ENCODE measurements at regions not wholly inside any gene's neighbourhood (a gene's known extent, or its start where the extent isn't known, plus 50 kb on each side); places are given as distances from the start of the nearest gene placed in this dataset.

DNA sequence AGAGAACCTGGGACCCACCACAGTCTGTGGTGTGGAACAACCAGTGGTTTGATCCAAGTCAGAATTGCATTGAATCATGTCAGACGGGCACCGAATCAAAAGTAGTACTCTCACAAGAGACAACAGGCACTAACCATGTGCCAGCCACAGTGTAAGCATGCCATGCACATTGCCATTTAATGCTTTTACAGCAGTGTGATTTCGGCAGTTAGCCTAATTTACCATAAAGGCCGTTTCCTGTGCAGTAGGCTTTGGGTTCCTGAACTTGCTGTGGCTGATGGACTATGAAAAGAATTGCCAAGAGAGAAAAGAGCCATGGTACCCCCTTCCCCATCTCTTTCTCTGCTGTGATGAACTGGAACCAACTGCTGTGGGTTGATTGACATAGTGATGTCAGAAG lies 540.6 kb downstream of the EBF1 start:
- no peak for DNase-seq

GRCh38 chr5:158553962-158554336 lies 545.8 kb downstream of the EBF1 start:
- DNase-seq = no peak

GRCh38 chr5:158553195-158553961 lies 546.3 kb downstream of the EBF1 start:
- no peak for DNase-seq

DNA sequence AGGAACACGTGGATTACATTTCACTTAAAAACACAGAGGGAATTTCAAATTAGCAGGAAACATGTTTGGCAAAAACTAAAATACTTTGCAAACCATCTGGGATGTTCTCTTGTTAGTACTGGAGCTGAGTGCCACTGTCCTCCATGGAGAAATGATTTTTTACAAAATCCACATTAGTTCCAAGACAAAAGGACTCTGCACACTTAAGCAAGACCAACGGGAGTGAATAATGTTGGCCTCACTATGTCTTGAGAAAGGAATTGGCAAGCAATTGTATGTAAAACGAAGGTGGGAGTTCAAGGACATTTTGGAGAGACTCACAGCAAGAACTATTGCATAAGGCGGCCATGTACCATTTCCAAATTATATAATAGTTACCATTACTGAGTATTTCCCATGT lies 547.5 kb downstream of the EBF1 start:
- DNase-seq = no peak

DNA sequence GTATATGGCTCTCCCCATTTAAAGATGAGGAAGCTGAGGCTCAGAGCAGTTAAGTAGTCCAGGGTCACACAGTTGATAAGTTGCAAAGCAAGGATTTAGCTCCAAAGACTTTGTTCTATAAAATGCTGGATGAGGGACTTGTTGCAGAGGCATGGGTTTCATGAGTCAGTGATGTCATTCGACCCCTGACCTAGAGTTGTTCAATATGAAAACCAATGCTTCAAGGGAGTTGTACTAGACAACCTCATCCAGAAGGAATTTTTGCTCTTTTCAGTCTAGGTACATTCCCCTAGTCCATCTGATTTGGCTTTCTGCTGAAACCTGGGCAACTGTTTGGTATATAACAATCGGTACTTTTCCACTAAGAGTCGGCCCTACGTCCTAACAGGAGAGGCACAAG lies 550.4 kb downstream of the EBF1 start:
- no peak for DNase-seq

- DNase-seq = no peak
Measured at GRCh38 chr5:158546748-158547147, 553.0 kb downstream of the EBF1 start.

GRCh38 chr5:158545949-158546530 lies 553.7 kb downstream of the EBF1 start:
- no peak for DNase-seq

DNA sequence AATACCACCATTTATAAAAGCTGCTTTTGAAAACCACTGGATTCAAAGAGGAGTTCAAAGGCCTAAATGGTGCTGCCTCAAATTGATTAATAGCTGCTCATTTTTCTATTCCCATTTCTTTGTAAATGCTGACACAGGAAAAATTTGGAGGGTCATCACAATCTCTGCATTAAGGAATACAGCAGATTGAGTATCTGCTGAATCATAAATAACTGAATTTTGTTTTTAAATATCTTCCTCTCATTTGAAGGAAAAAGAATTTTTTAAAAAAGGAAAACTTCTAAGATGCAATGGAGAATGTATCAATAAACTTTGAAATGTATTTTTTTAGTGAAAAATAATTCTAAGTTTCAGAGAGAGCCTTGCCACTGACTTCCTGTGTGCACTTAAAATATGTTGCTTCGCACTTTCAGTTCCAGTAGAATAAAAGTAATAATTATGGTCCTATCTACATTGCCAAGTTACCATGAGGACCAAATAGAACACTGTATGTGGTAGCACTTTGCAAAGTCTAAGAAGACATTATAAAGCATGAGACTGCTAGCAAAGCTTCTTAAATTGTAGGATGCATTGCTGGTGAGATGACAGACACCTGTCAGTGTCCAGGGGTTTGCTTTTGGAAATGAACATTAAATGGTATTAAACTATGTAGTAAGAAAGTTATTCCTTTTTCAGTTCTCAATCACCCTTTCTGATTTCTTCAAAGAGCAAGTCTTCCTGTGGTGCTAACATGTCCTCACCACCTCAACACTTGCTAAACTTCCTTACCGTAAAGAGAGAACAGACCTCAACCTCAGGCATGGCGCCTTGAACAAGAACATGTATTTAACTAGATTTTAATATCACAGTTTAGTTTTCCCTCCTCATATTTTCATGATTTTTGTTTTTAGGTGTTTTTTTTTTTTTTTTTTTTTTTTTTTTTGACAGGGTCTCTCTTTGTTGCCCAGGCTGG lies 555.1 kb downstream of the EBF1 start:
- no peak for DNase-seq

DNA sequence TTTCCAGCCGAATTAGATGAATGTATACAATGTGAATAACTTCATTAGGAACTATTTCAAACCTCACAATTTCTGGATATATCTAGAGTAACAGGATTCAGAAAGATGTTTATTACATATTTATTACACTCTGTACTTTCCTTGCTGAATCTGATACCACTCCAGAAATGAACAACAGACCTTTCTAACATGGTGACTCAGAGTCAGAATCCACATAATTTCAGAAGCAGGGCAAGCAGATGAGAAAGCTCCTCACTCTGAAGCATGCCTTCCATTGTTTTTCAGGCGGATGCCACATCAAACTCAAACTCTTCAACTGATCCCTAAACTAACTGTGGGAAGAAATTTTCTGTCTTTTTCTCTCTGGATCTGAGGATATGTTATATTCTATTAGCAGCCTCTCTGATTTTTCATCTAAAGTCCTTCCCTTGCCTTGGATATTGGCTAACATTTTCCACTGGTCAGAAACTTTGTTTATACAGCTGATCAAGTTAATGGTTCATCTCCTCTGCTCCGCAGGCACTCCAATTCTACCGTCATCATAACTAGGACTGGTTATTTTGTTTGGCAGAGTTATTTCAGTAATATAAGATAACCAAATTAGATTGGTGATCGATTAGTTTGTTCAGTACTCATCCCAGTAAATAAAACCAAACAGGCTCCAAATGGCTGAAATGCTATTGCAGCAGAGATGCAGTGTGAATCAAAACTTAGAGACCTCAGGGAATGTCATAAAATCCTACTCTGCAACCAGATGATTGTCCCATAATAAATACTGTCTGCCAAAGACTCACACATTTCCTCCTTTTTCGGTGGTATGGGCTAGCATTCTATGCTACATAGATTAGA lies 556.0 kb downstream of the EBF1 start:
- no peak for DNase-seq

DNA sequence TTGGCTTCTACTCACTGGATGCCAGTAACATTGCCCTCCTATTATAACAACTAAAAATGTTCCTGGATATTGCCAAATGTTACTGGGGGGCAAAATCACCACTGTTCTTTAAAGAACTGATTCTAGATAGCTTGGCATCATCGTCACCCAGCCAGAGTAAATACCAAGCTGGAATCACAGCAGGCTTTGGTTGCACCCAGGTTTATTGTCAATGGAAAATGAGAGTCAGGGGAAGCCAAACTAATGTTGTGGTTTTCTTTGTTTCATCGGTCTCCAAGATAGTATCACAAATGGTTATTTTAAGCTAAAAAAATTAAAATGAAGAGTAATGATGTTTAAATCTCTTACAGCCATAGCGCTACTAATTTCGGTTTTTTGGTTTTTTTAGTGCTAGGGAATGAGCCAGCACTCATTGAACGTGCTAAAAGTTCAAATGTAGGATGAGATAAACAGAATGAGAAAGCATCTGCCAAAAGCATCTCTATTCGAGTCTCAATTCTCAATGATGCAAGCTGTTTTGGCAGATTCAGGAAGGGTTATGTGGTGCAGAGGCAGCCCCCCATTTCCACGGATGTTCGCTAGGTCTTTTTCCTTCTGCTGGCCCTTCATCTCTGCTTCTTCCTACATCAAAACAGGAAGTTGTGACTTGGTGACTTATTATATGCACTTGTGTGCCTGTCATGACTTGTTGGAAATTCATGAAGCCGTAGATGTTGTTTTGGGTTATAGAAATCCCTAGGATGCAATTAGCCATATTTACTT lies 558.0 kb downstream of the EBF1 start:
- DNase-seq = no peak

DNA sequence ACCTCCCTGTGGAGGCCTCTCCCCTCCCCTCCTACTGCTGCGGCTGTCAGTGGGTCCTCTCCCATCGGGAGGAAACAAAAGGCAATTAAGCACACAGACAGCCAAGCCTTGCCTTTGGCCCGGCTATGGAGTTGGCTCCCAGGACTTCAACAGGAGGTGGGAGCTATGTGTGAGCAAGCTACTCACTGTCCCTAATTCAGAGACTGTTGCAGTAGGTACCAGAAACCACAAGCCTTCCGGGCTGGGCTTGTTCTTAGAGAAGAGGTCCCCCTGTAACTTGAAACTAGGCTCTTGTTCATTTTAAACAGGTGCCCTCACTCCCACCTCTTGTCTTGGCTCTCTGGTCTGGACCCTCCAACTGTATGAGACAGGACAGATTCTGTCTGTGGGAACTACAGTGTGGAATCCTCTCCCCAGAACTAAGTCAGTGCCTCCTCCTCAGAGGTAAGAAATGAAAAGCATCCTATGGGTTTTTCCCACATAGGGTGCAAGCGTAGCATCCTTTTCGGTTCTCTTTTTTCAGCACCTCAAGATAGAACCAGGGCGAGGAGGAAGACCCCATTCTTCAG lies 561.1 kb downstream of the EBF1 start:
- DNase-seq = no peak

GRCh38 chr5:158537366-158537765 lies 562.4 kb downstream of the EBF1 start:
- DNase-seq = no peak

GRCh38 chr5:158534203-158534602 lies 565.5 kb downstream of the EBF1 start:
- no peak for DNase-seq

DNA sequence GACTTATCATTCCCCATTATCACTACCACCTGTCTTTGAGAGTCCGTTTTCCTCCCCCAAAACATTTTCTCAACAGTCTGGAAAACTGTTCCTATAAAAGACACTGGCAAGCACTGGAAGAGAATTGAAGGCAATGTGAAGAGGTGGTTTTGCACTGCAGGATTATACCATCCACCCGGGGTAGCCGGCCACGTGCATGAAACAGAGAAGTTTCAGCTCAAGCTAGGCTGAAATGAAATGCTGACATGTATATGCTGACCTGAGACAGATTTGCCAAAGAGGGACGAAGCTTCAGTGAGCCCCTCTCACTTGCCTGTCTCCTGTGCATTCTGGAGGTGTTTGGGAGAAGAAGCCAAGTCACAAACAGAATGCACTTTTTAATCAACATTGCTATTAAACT lies 567.0 kb downstream of the EBF1 start:
- no peak for DNase-seq

GRCh38 chr5:158531860-158532259 lies 567.9 kb downstream of the EBF1 start:
- no peak for DNase-seq

DNA sequence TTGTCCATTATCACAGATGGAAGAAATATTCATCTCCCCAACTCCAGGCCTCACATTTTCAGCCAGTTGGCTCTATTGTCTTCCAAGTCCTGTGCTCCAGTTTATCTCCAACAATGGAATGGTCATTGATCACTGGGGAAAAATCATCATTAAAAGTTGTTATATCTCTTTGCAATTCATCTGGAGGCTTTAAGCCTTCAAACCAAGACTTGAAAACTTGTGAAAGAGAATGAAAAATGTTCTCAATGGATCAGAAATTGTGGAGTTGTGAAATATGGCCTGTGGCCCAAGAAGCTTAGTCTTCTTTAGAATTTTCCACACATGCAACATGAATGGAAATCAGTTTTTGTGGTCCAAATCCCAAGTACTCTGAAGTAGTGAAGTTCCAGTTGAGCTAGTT lies 569.6 kb downstream of the EBF1 start:
- no peak for DNase-seq

- DNase-seq = no peak
Measured at GRCh38 chr5:158529454-158529853, 570.3 kb downstream of the EBF1 start.

DNA sequence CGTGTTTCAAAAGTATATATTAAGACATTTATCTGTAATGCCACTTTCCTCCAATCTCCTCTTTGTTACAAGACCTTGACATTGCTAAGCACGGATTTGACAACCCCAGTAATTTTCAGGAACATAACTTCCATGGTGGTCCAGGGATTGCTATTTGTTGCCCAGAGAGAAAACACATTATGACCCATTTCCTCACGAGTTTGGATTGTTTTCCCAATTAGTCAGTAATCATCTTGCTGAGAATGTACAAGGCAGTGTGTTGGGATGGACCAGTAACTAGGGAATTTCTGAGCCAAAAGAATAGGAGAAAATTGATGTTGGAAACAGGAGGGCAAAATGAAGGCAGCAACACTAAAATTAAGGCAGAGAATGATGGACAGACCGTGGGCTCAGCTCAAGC lies 574.1 kb downstream of the EBF1 start:
- no peak for DNase-seq

GRCh38 chr5:158524070-158524469 lies 575.6 kb downstream of the EBF1 start:
- no peak for DNase-seq

DNA sequence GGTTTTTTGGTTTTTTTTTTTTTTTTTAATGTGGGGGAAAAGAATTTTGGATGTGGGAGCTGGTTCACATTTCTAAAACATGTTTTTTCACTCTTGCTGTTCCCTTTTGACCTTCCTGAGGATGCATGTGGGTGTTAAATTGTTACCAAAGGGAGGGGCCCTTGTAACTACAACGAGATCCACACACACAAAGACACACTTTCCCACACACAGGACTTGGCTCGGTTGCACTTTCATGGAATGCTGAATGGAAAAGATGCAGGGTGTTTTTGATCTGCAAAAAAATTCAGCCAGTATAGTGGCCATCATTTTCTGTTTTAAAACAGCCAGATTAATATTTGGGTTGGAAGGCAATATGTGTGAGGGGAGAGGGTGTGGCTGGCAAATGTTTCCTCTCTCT lies 576.9 kb downstream of the EBF1 start:
- DNase-seq = no peak
